ENCODE measurements at regions not wholly inside any gene's neighbourhood (a gene's known extent, or its start where the extent isn't known, plus 50 kb on each side); places are given as distances from the start of the nearest gene placed in this dataset.
A peak's percentile ranks its signal among the peaks of the same experiment; 100 is the strongest.

- intact Hi-C loops (cut with DNase I) = no loop called here
- no peak for DNase-seq (ENCODE audit: low spot score)
Observed at GRCh38 chr11:112310848-112311247, 50.2 kb upstream of the PLET1 start.

DNA sequence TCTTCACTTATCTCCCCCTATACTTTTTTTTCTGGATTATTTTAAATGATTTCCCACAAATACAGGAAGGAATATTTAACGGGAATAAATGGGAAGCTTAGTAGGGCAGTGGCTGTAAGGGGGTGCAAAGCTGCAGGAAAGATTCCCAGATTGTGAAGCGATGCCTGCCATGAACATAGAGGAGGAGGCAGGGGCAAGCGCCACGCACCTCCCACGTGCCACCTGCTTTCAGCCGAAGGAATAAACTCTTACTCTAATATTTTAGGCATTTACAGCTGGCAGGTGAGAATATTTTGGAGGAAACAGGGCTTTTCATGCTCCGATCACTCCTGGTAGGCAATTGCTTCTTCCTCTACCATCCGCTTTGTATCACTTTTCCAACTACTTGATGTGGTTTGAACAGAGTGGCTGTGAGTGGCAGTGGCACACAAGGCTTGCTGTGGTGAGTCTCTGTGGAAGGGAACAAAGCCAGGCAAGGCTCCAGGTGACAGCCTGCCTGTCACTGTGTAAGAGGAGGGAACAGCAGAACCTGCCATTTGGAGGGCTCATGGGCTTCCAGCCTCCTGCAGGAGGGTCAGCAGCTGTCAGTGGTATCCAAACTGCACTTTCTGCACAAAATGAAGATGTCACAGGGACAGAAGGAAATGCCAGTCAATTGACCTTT lies 54.5 kb upstream of the PLET1 start:
- DNase-seq (ENCODE audit: low spot score) = no peak
- intact Hi-C loops (cut with DNase I) = no loop called here

- intact Hi-C loops (cut with DNase I) = no loop called here
- DNase-seq (ENCODE audit: low spot score) = no peak
Observed at GRCh38 chr11:112315861-112316739, 55.4 kb upstream of the PLET1 start.

DNA sequence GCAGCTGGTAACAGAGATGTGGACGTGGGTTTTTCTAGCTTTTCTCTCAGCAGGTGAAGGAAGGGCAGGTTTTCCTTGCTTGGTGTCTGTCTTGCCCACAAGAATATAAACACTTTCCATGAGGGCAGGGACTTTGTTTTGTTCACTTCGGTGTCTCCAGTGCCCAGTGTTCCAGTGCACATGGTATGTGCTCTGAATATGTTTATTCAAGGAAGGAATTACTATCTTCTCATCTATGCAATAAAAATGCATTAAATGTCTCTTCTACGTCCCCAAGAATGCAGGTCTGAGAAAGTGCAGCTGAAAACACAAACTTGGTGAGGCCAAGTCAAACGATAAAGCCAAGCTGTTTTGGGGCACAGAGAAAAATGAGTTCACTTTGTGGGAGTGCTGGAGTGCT lies 56.3 kb upstream of the PLET1 start:
- intact Hi-C loops (cut with DNase I) = no loop called here
- DNase-seq (ENCODE audit: low spot score) = no peak

- no peak for DNase-seq (ENCODE audit: low spot score)
- intact Hi-C loops (cut with DNase I) = no loop called here
Observed at GRCh38 chr11:112318184-112318591, 57.5 kb upstream of the PLET1 start.

DNA sequence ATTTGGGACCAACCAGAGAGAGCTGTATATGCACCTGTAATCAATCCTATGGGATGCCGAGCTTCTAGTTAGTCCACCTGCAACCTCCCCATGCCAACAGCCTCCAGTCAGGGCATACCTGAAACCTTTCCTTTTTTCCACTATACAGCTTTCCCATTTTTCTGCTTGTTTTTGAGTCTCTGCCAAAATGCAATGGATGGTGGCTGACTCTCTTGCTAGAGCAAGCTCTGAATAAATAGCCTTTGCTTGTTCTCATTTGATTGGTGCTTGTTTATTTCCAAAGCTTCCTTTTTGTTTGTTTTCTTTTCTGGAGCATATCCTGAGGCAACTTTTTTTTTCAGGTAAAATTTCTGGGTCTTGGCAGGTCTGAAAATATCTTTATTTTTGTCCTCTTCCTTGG lies 58.0 kb upstream of the PLET1 start:
- intact Hi-C loops (cut with DNase I) = no loop called here
- no peak for DNase-seq (ENCODE audit: low spot score)

DNA sequence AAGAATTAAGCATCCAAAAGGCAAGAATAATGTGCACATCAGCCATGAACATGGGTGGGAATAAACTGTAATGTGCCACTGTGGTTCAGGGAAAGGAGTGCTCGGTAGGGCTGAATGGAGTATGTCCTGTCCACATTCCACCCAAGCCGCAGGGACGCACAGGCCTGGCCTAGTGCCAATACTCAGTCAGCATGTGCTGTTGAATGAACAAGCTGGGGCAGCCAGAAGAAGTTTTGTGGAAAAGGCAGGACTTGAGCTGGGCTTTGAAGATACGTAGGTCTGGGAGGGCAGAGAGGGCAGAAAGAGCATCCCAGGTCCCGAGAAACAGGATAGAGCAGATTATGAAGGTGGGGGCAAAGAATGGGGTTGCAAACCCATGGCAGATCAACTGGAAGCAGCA lies 60.0 kb upstream of the PLET1 start:
- peak; percentile 83 for DNase-seq (ENCODE audit: low spot score)
- intact Hi-C loops (cut with DNase I) = no loop called here

GRCh38 chr11:112321501-112322172 lies 61.0 kb upstream of the PLET1 start:
- no peak for DNase-seq (ENCODE audit: low spot score)
- intact Hi-C loops (cut with DNase I) = no loop called here

DNA sequence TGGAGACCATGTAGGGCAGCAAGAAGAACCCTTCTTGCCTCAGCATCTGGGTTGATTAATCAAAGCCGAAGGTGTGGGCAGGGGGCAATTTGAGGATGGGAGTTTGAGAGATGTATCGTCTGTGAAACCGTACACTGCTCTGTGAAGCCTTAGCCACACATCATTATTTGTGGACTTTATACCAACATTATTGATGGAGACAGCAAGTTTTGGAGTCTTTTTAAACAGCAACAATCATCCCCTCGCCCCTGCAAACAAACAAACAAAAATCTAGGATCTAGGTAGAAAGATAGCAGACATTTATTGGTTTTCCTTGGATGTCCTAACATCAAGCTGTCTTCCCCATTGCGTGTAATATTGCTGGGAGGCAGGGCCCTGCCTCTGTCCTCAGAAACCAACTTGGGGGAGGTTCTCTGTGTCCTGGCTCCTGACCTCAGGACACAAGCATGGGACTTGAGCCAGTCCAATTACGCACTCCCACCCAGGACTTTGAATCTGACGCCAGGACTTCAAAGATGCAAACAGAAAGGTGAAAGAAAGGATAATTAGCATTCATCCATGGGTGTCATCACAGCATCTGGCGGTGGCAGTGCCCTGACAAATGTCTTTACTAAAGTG lies 61.6 kb upstream of the PLET1 start:
- no peak for DNase-seq (ENCODE audit: low spot score)
- intact Hi-C loops (cut with DNase I) = no loop called here

DNA sequence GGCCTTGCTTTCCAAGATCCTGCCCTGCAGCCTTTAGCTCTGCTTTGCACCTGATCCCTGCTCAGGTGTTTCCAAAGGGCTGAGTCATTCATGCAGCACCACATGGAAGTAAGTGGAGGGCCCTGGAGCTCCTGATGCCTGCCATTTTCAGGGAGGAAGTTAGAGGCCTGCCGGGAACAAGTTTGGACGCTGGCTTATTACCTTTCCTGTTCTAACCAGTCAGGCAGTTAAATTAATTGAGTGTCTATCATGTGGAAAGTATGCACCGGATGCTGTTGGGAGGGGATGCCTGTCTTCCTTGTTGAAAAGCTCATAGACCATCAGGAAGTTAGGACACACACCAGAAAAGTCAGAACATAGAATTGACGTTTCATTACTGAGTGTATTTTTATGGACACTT lies 73.7 kb upstream of the PLET1 start:
- intact Hi-C loops (cut with DNase I) = no loop called here
- DNase-seq (ENCODE audit: low spot score) = no peak

DNA sequence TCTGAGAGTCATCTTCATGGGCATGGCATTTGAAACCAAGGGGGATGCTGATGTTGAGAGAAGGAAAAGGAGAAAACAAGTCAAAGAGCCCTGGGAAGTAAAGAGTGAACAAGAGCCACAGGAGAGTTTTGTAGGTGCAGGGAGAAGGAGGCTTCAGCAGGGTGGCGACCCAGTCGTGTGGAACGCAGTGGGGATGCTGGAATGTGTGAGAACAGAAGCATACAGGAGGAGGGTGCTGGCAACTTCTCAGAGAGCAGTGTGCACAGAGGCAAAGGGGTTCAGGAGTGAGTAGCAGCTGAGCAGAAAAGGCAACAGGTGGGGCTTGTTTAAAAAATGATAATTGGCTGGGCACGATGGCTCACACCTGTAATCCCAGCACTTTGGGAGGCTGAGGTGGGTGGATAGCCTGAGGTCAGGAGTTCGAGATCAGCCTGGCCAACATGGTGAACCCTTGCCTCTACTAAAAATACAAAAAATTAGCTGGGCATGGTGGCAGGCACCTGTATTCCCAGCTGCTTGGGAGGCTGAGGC lies 75.8 kb upstream of the PLET1 start:
- intact Hi-C loops (cut with DNase I) = no loop called here

GRCh38 chr11:112339566-112339965 lies 78.9 kb upstream of the PLET1 start:
- DNase-seq (ENCODE audit: low spot score) = no peak
- intact Hi-C loops (cut with DNase I) = no loop called here

More for the DNA sequence above, 75.8 kb upstream of the PLET1 start:
- DNase-seq (ENCODE audit: low spot score) = no peak

DNA sequence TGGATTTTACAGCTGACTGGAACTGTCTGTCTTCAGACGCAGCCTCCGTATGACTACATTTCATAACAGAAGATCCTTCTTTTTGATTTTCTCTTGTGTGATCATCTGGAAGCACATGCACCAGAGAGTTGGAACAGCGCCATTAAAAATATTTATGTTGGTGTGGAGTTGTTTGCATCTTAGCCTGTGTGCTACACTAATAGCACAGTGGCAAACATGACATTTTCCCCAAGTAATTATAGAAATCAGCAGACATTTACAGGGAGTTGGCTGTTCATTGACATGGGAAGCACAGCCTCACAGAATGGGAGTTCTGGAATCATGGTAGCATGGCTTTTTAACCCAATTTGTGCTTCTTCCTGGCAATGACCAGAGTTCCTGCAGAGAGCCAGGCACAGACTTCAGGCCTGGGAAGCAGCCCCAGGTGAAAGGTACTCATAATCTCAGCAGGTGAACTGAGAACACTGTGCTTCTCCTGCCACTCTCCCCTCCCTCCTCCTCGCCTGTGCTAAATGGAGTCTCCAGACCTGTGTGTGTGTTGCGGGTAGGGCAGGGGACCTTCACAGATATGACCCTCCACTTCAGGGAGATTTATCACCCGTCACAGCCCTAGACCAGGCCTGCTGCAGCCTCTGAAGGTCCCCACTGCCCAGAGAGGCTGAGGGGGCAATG lies 82.8 kb upstream of the PLET1 start:
- no peak for DNase-seq (ENCODE audit: low spot score)
- intact Hi-C loops (cut with DNase I) = no loop called here

GRCh38 chr11:112344040-112344413 lies 83.4 kb upstream of the PLET1 start:
- no peak for DNase-seq (ENCODE audit: low spot score)
- intact Hi-C loops (cut with DNase I) = no loop called here

DNA sequence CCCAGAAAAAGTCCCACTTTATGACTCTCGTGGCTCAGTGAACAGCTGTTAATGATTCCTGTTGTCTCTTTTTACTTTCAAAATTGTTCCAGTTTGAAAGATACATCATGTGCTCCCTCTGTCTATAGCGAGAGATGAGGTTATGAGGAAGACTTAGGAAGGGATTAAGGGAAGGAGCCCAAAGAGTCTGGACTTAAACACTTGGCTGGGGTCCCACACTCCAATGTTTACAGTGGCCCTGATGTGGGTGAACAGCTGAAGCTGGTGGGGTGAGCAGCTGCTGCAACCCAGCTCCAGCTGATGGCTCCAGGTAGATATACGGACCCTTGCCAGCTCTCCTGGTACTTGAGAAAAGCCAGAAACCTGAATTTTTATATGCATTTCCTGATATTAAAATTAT lies 84.5 kb upstream of the PLET1 start:
- no peak for DNase-seq (ENCODE audit: low spot score)
- intact Hi-C loops (cut with DNase I) = loop anchor here in 1 of 2 donors (5.0 kb wide), 1 partner anchor 903 kb away; no protein-coding TSS in a partner anchor

- intact Hi-C loops (cut with DNase I) = loop anchor here in 1 of 2 donors (5.0 kb wide), 1 partner anchor 903 kb away; no protein-coding TSS in a partner anchor
Observed at GRCh38 chr11:112345706-112346105, 85.0 kb upstream of the PLET1 start.

GRCh38 chr11:112346586-112346985 lies 85.9 kb upstream of the PLET1 start:
- intact Hi-C loops (cut with DNase I) = loop anchor here in 1 of 2 donors (5.0 kb wide), 1 partner anchor 904 kb away; no protein-coding TSS in a partner anchor
- no peak for DNase-seq (ENCODE audit: low spot score)

More at GRCh38 chr11:112345706-112346105, 85.0 kb upstream of the PLET1 start:
- no peak for DNase-seq (ENCODE audit: low spot score)

DNA sequence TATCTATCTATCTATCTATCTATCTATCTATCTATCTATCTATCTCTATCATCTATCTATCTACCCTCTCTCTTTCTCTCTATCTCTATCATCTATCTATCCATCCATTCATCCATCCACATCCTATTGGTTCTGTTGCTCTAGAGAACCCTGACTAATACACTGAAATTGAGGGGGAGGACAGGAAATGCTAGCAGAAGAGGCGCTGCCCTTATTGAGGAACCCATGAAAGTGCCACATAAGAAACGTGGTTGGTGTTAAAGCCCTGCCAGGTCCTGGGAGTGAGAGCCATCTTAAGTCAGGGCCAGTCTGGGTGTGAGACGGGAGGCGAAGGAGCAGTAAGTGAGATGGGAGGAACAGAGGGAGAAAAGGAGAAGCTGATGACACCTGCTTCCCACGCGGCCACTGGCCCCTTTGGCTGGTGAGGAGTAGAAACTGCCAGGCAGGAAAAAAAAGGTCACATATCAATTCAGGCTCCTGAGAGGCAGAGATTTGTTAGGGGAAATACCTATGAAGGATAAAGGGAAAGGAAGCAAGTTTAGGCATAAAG lies 87.9 kb upstream of the PLET1 start:
- intact Hi-C loops (cut with DNase I) = loop anchor here in 1 of 2 donors (5.0 kb wide), 1 partner anchor 906 kb away; no protein-coding TSS in a partner anchor
- DNase-seq (ENCODE audit: low spot score) = no peak
